Natural killer cell (primary cell): ENCODE measurements at regions not wholly inside any gene's neighbourhood (a gene's known extent, or its start where the extent isn't known, plus 50 kb on each side); places are given as distances from the start of the nearest gene placed in this dataset.

ENCODE experiments used
- ATAC-seq, 3 donors: fragments of 150-1000 bp in 2 of 3; fragments of 200-7000 bp in 1 of 3; cut with Tn5 transposase; 1 replicate in 1 of 3; 2 replicates in 2 of 3; pipeline ENCODE4 v1.10.0; 2021; ENCODE audit warnings: mild to moderate bottlenecking in 2 of 3, moderate library complexity in 2 of 3
- DNase-seq, 2 donors: peaks; one replicate each; pipeline versions ENCODE4 v3.0.0 to v3.0.0-alpha.2; 2013 to 2021; ENCODE audit warnings: mixed read lengths in 1 of 2
- H3K27ac ChIP-seq: one replicate; pipeline ENCODE4 v1.5.1; 2013; ENCODE audit warnings: mild to moderate bottlenecking, low read length
- H3K27me3 ChIP-seq: one replicate; pipeline ENCODE4 v1.6.1; 2013; ENCODE audit warnings: low read length; ENCODE audit not compliant: control insufficient read depth, insufficient read depth
- H3K36me3 ChIP-seq: one replicate; pipeline ENCODE4 v1.6.1; 2013; ENCODE audit warnings: low read length; ENCODE audit not compliant: control insufficient read depth, insufficient read depth
- H3K4me1 ChIP-seq: one replicate; pipeline ENCODE4 v1.6.1; 2013; ENCODE audit warnings: low read length; ENCODE audit not compliant: control insufficient read depth, insufficient read depth
- H3K4me3 ChIP-seq: one replicate; pipeline ENCODE4 v1.5.1; 2013; ENCODE audit warnings: low read length
- H3K9me3 ChIP-seq: one replicate; pipeline ENCODE4 v1.6.1; 2013; ENCODE audit warnings: low read length; ENCODE audit not compliant: control insufficient read depth, insufficient read depth
- H3K27ac Mint-ChIP-seq, 2 donors: one replicate each; pipeline ENCODE4 v1.8.0; 2022; ENCODE audit warnings: mild to moderate bottlenecking in 2 of 2, mixed read lengths in 2 of 2, moderate library complexity in 1 of 2
- H3K27me3 Mint-ChIP-seq, 2 donors: one replicate each; pipeline ENCODE4 v1.8.0; 2022; ENCODE audit warnings: low read depth in 2 of 2, mixed read lengths in 2 of 2
- H3K36me3 Mint-ChIP-seq: one replicate; pipeline ENCODE4 v1.8.0; 2022; ENCODE audit warnings: mixed read lengths
- H3K4me1 Mint-ChIP-seq, 2 donors: one replicate each; pipeline ENCODE4 v1.8.0; 2022; ENCODE audit warnings: mixed read lengths in 2 of 2
- H3K4me3 Mint-ChIP-seq: one replicate; pipeline ENCODE4 v1.8.0; 2022; ENCODE audit warnings: mild to moderate bottlenecking, moderate library complexity, mixed read lengths
- H3K9me3 Mint-ChIP-seq, 2 donors: one replicate each; pipeline ENCODE4 v1.8.0; 2022; ENCODE audit warnings: mixed read lengths in 2 of 2
- CTCF ChIP-seq: fragments of 200-600 bp; IDR thresholded peaks from one replicate; pipeline ENCODE4 v1.8.0; 2022; ENCODE audit warnings: antibody characterized with exemption
- WGBS: methylation state at CpG from one replicate; pipeline ENCODE4 v1.1.7; 2013; ENCODE audit warnings: missing lambda C conversion rate; ENCODE audit not compliant: insufficient coverage; 5-methylcytosine and 5-hydroxymethylcytosine counted together
- intact Hi-C: fragments of 100-400 bp; cut with micrococcal nuclease; formaldehyde crosslinking; loops from one replicate; pipeline ENCODE4 v1.14.2; 2022

GRCh38 chr12:111085096-111085495 is 164.7 kb upstream of the MYL2 start:
- intact Hi-C loops = no loop called here
- no peak for TF ChIP-seq CTCF
- ATAC-seq (no peak), DNase-seq (no peak)
- Histone ChIP-seq H3K4me1 (no peaks in the 10 kb centered on the region), H3K27ac (no peak overlapping the region), H3K27me3 (no peaks in the 10 kb centered on the region), H3K9me3 (no peaks in the 10 kb centered on the region), H3K36me3 (no peaks in the 10 kb centered on the region), H3K4me3 (no peak overlapping the region)
- no peaks in the 10 kb centered on the region for H3K36me3 Mint-ChIP-seq
- H3K27me3 Mint-ChIP-seq = peaks cover 17 to 36% of the 10 kb centered on the region in 2 donors
- no peaks in the 10 kb centered on the region for H3K9me3 Mint-ChIP-seq
- no peak overlapping the region for H3K4me3 Mint-ChIP-seq
- H3K4me1 Mint-ChIP-seq = no peaks in the 10 kb centered on the region
- no peak overlapping the region for H3K27ac Mint-ChIP-seq
- 95% methylated on average over 1 of the region's 1 CpG for WGBS

GRCh38 chr12:111084605-111085004 is 164.2 kb upstream of the MYL2 start:
- Histone ChIP-seq H3K4me3 (no peak overlapping the region), H3K4me1 (no peaks in the 10 kb centered on the region), H3K27me3 (no peaks in the 10 kb centered on the region), H3K9me3 (no peaks in the 10 kb centered on the region), H3K36me3 (no peaks in the 10 kb centered on the region), H3K27ac (no peak overlapping the region)
- no peaks in the 10 kb centered on the region for H3K9me3 Mint-ChIP-seq
- peaks cover 19 to 33% of the 10 kb centered on the region in 2 donors for H3K27me3 Mint-ChIP-seq
- no peaks in the 10 kb centered on the region for H3K36me3 Mint-ChIP-seq
- intact Hi-C loops = no loop called here
- DNase-seq (no peak), ATAC-seq (no peak)
- 93% methylated on average over 15 of the region's 15 CpGs for WGBS
- no peak overlapping the region for H3K4me3 Mint-ChIP-seq
- no peak overlapping the region for H3K27ac Mint-ChIP-seq
- H3K4me1 Mint-ChIP-seq = no peaks in the 10 kb centered on the region
- no peak for TF ChIP-seq CTCF

GRCh38 chr12:111084158-111084557 is 163.8 kb upstream of the MYL2 start:
- intact Hi-C loops = no loop called here
- peaks cover 19 to 28% of the 10 kb centered on the region in 2 donors for H3K27me3 Mint-ChIP-seq
- Histone ChIP-seq H3K36me3 (no peaks in the 10 kb centered on the region), H3K4me1 (no peaks in the 10 kb centered on the region), H3K27ac (no peak overlapping the region), H3K9me3 (no peaks in the 10 kb centered on the region), H3K4me3 (no peak overlapping the region), H3K27me3 (no peaks in the 10 kb centered on the region)
- H3K4me3 Mint-ChIP-seq = no peak overlapping the region
- DNase-seq = no peak
- no peak for ATAC-seq
- WGBS = 48% methylated on average over 2 of the region's 4 CpGs
- no peaks in the 10 kb centered on the region for H3K36me3 Mint-ChIP-seq
- H3K4me1 Mint-ChIP-seq = no peaks in the 10 kb centered on the region
- no peak for TF ChIP-seq CTCF
- H3K27ac Mint-ChIP-seq = no peak overlapping the region
- no peaks in the 10 kb centered on the region for H3K9me3 Mint-ChIP-seq

GRCh38 chr12:111081600-111081999 is 161.2 kb upstream of the MYL2 start:
- TF ChIP-seq CTCF = no peak
- ATAC-seq = no peak
- Histone ChIP-seq H3K4me1 (no peaks in the 10 kb centered on the region), H3K36me3 (no peaks in the 10 kb centered on the region), H3K4me3 (no peak overlapping the region), H3K9me3 (no peaks in the 10 kb centered on the region), H3K27ac (no peak overlapping the region), H3K27me3 (no peaks in the 10 kb centered on the region)
- H3K36me3 Mint-ChIP-seq = no peaks in the 10 kb centered on the region
- H3K4me1 Mint-ChIP-seq = no peaks in the 10 kb centered on the region
- no peak for DNase-seq
- H3K27ac Mint-ChIP-seq = no peak overlapping the region
- no peak overlapping the region for H3K4me3 Mint-ChIP-seq
- intact Hi-C loops = no loop called here
- 81% methylated on average over 5 of the region's 5 CpGs for WGBS
- peaks cover 21 to 28% of the 10 kb centered on the region in 2 donors for H3K27me3 Mint-ChIP-seq
- no peaks in the 10 kb centered on the region for H3K9me3 Mint-ChIP-seq
